ENCODE measurements at regions not wholly inside any gene's neighbourhood (a gene's known extent, or its start where the extent isn't known, plus 50 kb on each side); places are given as distances from the start of the nearest gene placed in this dataset.
A peak's percentile ranks its signal among the peaks of the same experiment; 100 is the strongest.

DNA sequence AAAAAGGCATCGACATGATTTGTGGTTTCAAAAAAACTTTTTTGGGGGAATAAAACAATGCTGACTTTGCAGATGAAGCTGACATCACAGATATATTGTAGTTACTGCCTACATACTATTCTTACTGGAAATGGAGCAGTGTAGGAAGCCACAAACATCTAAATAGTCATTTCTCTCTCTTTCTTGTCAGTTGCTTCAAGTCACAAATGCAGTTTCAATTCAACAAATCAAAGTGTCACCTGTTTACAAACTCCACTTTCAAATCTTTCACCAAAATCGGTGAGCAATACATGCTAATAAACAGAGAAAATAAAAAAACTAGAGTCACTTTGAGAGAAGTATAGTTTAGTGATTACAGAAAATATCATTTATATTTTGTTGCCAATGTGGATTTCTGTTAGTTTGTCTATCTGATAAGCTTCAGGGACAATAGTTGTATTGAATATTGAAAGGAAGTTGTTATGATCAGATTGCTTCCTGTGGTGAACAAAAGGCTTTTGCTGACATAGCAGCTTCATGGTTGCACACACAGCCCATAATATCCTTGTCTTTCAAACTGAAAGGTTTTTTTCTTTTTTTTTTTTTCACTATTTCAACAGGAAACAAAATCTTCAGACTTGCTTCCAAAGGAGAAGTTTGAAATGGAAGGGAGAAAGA, 49.7 kb upstream of the PTPN13 start:
- no peak for TF ChIP-seq POLR2AphosphoS5 (IDR thresholded peaks at IDR 0.05; ENCODE audit: insufficient read depth, low read depth, low read length)
- TF ChIP-seq CTCF (IDR thresholded peaks at IDR 0.05; ENCODE audit: extremely low read depth in 1 of 2, insufficient read depth in 1 of 2, low read depth in 1 of 2, low read length in 2 of 2): no peak
- peak; percentile 15 for TF ChIP-seq GATA2 (IDR thresholded peaks at IDR 0.05; ENCODE audit: insufficient read depth, insufficient read length, low read depth, low read length)
- no peak for TF ChIP-seq EZH2 (IDR thresholded peaks at IDR 0.05; ENCODE audit: borderline replicate concordance, low read depth, low read length, severe bottlenecking)
